ENCODE measurements at regions not wholly inside any gene's neighbourhood (a gene's known extent, or its start where the extent isn't known, plus 50 kb on each side); places are given as distances from the start of the nearest gene placed in this dataset.

DNA sequence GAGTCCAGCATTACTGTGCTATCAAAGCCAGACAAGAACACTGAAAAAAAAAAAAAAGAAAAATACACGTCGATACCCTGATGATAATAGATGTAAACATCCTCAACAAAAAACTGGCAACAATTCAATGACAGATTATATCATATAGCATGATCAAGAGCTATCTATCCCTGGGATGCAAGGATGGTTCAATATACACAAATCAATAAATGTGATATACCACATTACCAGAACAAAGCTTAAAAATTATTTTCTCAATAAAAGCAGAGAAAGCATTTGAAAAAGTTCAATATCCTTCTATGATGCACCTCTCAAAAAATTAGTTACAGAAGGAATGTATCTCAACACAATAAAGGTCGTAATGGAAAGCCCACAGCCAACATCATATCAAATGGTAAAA is 332.8 kb upstream of the MMADHC start:
- H3K4me1 ChIP-seq = no peaks in the 10 kb centered on the region
- H3K36me3 ChIP-seq = no peaks in the 10 kb centered on the region
- no peaks in the 10 kb centered on the region for H3K27me3 ChIP-seq
- H3K27ac ChIP-seq = no peak overlapping the region
- no peak for TF ChIP-seq EP300 (IDR thresholded peaks at IDR 0.05; ENCODE audit: low read depth)
- TF ChIP-seq POLR2A (IDR thresholded peaks at IDR 0.05) = no peak
- TF ChIP-seq, protein P1, sequence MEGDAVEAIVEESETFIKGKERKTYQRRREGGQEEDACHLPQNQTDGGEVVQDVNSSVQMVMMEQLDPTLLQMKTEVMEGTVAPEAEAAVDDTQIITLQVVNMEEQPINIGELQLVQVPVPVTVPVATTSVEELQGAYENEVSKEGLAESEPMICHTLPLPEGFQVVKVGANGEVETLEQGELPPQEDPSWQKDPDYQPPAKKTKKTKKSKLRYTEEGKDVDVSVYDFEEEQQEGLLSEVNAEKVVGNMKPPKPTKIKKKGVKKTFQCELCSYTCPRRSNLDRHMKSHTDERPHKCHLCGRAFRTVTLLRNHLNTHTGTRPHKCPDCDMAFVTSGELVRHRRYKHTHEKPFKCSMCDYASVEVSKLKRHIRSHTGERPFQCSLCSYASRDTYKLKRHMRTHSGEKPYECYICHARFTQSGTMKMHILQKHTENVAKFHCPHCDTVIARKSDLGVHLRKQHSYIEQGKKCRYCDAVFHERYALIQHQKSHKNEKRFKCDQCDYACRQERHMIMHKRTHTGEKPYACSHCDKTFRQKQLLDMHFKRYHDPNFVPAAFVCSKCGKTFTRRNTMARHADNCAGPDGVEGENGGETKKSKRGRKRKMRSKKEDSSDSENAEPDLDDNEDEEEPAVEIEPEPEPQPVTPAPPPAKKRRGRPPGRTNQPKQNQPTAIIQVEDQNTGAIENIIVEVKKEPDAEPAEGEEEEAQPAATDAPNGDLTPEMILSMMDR (IDR thresholded peaks at IDR 0.05) = no peak
- TF ChIP-seq POLR2AphosphoS5 (IDR thresholded peaks at IDR 0.05) = no peak
- WGBS, 2 donors (ENCODE audit: low coverage in 1 of 2) = 94 to 100% methylated on average over 3 of the region's 3 CpGs
- H3K9me3 ChIP-seq = peaks cover 6 to 13% of the 10 kb centered on the region in 2 donors
- no peak for DNase-seq
- in situ Hi-C loops (cut with MboI; ENCODE audit: low pct_ligation_motif_present in 1 of 4, low pct_unique_long_range_greater_than_20kb in 1 of 4, low sequenced_read_pairs in 3 of 4) = no loop called here
- H3K4me3 ChIP-seq = no peak overlapping the region
- intact Hi-C loops (cut with DNase I; ENCODE audit: low total_unique reads) = no loop called here

DNA sequence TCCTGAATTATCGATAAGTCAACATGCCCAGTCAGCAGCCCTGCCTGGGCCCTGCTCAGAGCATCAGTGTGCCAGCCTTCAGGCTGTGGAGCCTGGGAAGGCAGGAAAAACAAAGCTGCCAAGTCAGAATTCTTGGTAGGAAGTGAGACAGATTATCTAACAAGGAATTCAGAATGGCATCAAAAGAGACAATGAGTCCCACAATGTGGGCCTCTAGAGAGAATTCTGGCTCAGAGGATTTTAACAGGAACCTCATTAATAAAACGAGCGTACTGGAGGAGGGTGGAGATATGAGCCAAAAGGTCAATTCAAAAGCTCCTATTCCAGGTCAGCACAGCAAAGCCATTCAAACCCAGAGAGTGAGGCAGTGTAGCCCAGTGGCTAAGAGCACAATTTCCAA is 327.6 kb upstream of the MMADHC start:
- no peak for DNase-seq
- in situ Hi-C loops (cut with MboI; ENCODE audit: low pct_ligation_motif_present in 1 of 4, low pct_unique_long_range_greater_than_20kb in 1 of 4, low sequenced_read_pairs in 3 of 4) (no loop called here), intact Hi-C loops (cut with DNase I; ENCODE audit: low total_unique reads) (no loop called here)
- no peaks in the 10 kb centered on the region for H3K4me1 ChIP-seq
- 70% methylated on average over 3 of the region's 3 CpGs; no CpG with 5 or more reads in 1 of the 2 donors for WGBS, 2 donors (ENCODE audit: low coverage in 1 of 2)
- TF ChIP-seq, protein P1 (IDR thresholded peaks at IDR 0.05) = no peak
- no peak for TF ChIP-seq EP300 (IDR thresholded peaks at IDR 0.05; ENCODE audit: low read depth)
- no peak for TF ChIP-seq POLR2AphosphoS5 (IDR thresholded peaks at IDR 0.05)
- no peak for TF ChIP-seq POLR2A (IDR thresholded peaks at IDR 0.05)
- no peaks in the 10 kb centered on the region for H3K36me3 ChIP-seq
- peaks cover 2 to 6% of the 10 kb centered on the region in 2 donors for H3K9me3 ChIP-seq
- H3K27ac ChIP-seq = no peak overlapping the region
- H3K4me3 ChIP-seq = no peak overlapping the region
- H3K27me3 ChIP-seq = no peaks in the 10 kb centered on the region

DNA sequence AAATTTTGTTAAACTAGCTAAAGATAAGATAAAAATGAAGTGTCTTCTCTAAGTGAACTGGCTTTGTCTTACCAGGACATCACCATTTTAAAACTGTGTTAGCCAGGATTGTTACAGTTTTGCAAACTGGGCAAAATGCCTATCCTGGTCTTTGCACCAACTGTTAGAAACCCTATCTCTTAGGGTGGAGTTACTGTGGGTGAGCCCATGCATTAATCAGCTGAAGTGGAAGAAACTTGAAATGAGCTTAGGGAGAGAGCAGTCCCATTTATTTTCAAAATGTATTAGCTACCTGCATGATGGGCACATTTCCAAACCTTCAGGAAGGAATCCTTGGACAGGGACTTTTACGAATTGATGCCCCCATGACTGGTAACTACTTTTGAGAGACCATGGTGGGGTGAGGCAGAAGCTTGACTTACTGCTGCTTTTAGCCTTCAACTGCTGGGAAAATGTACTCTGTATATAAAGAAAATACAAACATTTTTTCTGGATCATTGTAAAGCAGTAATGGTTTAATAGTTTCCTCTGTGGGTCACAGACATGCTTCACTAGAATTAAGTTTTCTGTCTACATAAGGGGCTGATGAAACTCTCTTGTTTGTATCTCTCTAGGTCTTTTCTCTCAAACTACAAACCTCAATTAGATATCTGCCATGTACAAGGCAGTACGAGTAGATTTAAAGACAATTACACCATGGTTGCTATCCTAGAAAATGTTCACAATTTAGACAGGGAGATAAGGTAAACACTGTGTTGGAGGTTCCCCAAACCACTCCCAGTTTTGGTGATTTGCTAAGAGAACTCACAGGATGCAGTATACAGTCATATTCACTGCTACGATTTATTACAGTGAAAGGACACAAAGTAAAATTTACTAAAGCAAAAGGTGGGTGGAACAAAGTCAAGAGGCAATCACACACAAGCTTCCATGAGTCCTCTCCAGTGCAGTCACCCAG is 321.4 kb upstream of the MMADHC start:
- intact Hi-C loops (cut with DNase I; ENCODE audit: low total_unique reads) = no loop called here
- Histone ChIP-seq H3K4me1 (peaks cover 0 to 6% (median 0%) of the 10 kb centered on the region in 4 donors), H3K27ac (no peak overlapping the region), H3K27me3 (no peaks in the 10 kb centered on the region), H3K9me3 (no peaks in the 10 kb centered on the region), H3K4me3 (no peak overlapping the region), H3K36me3 (no peaks in the 10 kb centered on the region)
- 32 to 33% methylated on average over 3 of the region's 3 CpGs for WGBS, 2 donors (ENCODE audit: low coverage in 1 of 2)
- TF ChIP-seq EP300 (IDR thresholded peaks at IDR 0.05; ENCODE audit: low read depth) (no peak), POLR2A (IDR thresholded peaks at IDR 0.05) (no peak), POLR2AphosphoS5 (IDR thresholded peaks at IDR 0.05) (no peak)
- TF ChIP-seq, protein P1 (IDR thresholded peaks at IDR 0.05) = no peak
- no peak for DNase-seq
- in situ Hi-C loops (cut with MboI; ENCODE audit: low pct_ligation_motif_present in 1 of 4, low pct_unique_long_range_greater_than_20kb in 1 of 4, low sequenced_read_pairs in 3 of 4) = no loop called here

DNA sequence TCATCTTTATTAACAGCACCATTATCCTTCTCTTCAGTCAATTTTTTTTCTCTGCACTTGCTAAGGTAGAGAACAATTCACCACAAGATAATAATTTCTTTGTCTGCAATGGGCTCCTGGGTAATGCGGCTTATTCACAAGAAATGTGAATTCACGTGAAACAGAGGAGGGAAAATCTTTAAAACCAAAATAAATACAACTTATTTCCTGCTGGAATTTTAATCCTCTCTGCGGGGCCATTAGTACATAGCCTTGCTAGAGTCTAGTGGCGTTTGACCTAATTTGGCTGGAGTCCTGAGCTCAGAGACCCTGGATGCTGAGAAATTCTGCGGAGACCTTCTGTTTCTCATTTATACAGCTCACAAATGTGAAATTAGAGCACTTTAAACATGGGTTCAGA is 319.3 kb upstream of the MMADHC start:
- intact Hi-C loops (cut with DNase I; ENCODE audit: low total_unique reads) (no loop called here), in situ Hi-C loops (cut with MboI; ENCODE audit: low pct_ligation_motif_present in 1 of 4, low pct_unique_long_range_greater_than_20kb in 1 of 4, low sequenced_read_pairs in 3 of 4) (no loop called here)
- Histone ChIP-seq H3K36me3 (no peaks in the 10 kb centered on the region), H3K9me3 (no peaks in the 10 kb centered on the region), H3K4me3 (no peak overlapping the region), H3K27me3 (no peaks in the 10 kb centered on the region), H3K27ac (no peak overlapping the region), H3K4me1 (peaks cover 0 to 6% (median 0%) of the 10 kb centered on the region in 4 donors)
- no peak for TF ChIP-seq POLR2AphosphoS5 (IDR thresholded peaks at IDR 0.05)
- TF ChIP-seq EP300 (IDR thresholded peaks at IDR 0.05; ENCODE audit: low read depth) = no peak
- TF ChIP-seq, protein P1 (IDR thresholded peaks at IDR 0.05) = no peak
- no peak for TF ChIP-seq POLR2A (IDR thresholded peaks at IDR 0.05)
- WGBS, 2 donors (ENCODE audit: low coverage in 1 of 2) = 74% methylated on average over 4 to 5 of the region's 5 CpGs
- no peak for DNase-seq
